Progenitor cell of endocrine pancreas (in vitro differentiated cells): ENCODE measurements at regions not wholly inside any gene's neighbourhood (a gene's known extent, or its start where the extent isn't known, plus 50 kb on each side); places are given as distances from the start of the nearest gene placed in this dataset.

Experiments
- DNase-seq: peaks from one replicate; pipeline ENCODE4 v3.0.0; 2021; ENCODE audit warnings: low spot score; ENCODE audit not compliant: unreplicated experiment
- H3K27ac Mint-ChIP-seq: 2 replicates; pipeline ENCODE4 v1.8.0; 2021; ENCODE audit warnings: mild to moderate bottlenecking, moderate library complexity, mixed read lengths
- H3K27me3 Mint-ChIP-seq: 2 replicates; pipeline ENCODE4 v1.8.0; 2021; ENCODE audit warnings: mixed read lengths
- H3K36me3 Mint-ChIP-seq: 2 replicates; pipeline ENCODE4 v1.8.0; 2022; ENCODE audit warnings: mixed read lengths; ENCODE audit not compliant: insufficient read depth
- H3K4me1 Mint-ChIP-seq: 2 replicates; pipeline ENCODE4 v1.8.0; 2021; ENCODE audit warnings: low read depth, mixed read lengths
- H3K4me3 Mint-ChIP-seq: 2 replicates; pipeline ENCODE4 v1.8.0; 2021; ENCODE audit warnings: low read depth, mild to moderate bottlenecking, moderate library complexity, mixed read lengths
- H3K9me3 Mint-ChIP-seq: 2 replicates; pipeline ENCODE4 v1.8.0; 2021; ENCODE audit warnings: low read depth, mixed read lengths
- TF ChIP-seq, protein P1 (sequence below): fragments of 200-600 bp; sonication (generic); IDR thresholded peaks from one replicate; pipeline ENCODE4 v1.5.0; 2021; ENCODE audit warnings: antibody characterized with exemption, mild to moderate bottlenecking; ENCODE audit not compliant: unreplicated experiment

- peaks cover 16% of the 10 kb centered on the region for H3K27me3 Mint-ChIP-seq
- no peak overlapping the region for H3K27ac Mint-ChIP-seq
- TF ChIP-seq, protein P1, sequence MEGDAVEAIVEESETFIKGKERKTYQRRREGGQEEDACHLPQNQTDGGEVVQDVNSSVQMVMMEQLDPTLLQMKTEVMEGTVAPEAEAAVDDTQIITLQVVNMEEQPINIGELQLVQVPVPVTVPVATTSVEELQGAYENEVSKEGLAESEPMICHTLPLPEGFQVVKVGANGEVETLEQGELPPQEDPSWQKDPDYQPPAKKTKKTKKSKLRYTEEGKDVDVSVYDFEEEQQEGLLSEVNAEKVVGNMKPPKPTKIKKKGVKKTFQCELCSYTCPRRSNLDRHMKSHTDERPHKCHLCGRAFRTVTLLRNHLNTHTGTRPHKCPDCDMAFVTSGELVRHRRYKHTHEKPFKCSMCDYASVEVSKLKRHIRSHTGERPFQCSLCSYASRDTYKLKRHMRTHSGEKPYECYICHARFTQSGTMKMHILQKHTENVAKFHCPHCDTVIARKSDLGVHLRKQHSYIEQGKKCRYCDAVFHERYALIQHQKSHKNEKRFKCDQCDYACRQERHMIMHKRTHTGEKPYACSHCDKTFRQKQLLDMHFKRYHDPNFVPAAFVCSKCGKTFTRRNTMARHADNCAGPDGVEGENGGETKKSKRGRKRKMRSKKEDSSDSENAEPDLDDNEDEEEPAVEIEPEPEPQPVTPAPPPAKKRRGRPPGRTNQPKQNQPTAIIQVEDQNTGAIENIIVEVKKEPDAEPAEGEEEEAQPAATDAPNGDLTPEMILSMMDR: no peak
- H3K9me3 Mint-ChIP-seq: no peaks in the 10 kb centered on the region
- H3K4me3 Mint-ChIP-seq: no peak overlapping the region
- no peak for DNase-seq
- H3K36me3 Mint-ChIP-seq: no peaks in the 10 kb centered on the region
- peaks cover 2% of the 10 kb centered on the region for H3K4me1 Mint-ChIP-seq
Measured at GRCh38 chr22:34068001-34068400, 147.7 kb upstream of the LARGE1 start.

DNA sequence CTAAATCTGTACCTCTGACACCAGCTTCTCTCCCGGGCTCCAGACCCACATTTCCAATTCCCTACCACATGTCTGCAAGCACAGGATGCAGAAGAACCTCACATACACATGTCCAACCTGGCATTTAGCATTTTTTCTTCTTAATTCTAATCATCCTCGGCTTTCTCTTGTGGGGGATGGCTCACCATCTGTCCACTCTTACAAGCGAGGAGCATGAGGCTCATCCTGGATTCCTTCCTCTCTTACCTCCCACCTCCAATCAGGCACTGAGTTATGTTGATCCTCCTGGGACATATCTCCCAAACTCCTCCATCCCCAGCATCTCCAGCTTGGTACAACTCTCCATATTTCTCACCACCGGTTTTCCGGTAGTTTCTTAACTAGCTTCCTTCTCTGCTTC lies 149.8 kb upstream of the LARGE1 start:
- no peaks in the 10 kb centered on the region for H3K9me3 Mint-ChIP-seq
- H3K36me3 Mint-ChIP-seq: no peaks in the 10 kb centered on the region
- no peaks in the 10 kb centered on the region for H3K4me1 Mint-ChIP-seq
- H3K4me3 Mint-ChIP-seq: no peak overlapping the region
- no peak overlapping the region for H3K27ac Mint-ChIP-seq
- H3K27me3 Mint-ChIP-seq: peaks cover 22% of the 10 kb centered on the region
- TF ChIP-seq, protein P1: no peak
- no peak for DNase-seq

DNA sequence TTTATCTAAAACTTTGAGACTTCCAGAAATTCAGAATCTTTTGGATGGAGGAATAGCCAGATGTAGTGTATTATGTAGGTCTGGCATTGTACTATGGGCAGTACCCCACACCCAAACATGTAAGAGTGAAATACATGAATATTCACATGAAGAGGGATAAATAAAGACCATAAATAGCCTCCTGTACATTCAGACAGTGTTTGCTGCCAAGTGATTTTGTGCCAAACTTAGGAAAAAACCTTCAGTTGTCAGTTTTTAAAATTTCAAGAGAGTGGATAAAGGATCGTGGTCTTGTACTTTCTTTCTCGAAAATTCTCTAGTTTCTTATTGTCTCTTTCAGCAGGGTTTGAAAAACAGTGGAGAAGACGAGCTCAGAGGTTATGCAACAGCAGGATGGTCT lies 150.3 kb upstream of the LARGE1 start:
- H3K27me3 Mint-ChIP-seq: peaks cover 22% of the 10 kb centered on the region
- no peaks in the 10 kb centered on the region for H3K36me3 Mint-ChIP-seq
- TF ChIP-seq, protein P1: no peak
- H3K4me1 Mint-ChIP-seq: no peaks in the 10 kb centered on the region
- no peaks in the 10 kb centered on the region for H3K9me3 Mint-ChIP-seq
- H3K4me3 Mint-ChIP-seq: no peak overlapping the region
- DNase-seq: no peak
- H3K27ac Mint-ChIP-seq: no peak overlapping the region

DNA sequence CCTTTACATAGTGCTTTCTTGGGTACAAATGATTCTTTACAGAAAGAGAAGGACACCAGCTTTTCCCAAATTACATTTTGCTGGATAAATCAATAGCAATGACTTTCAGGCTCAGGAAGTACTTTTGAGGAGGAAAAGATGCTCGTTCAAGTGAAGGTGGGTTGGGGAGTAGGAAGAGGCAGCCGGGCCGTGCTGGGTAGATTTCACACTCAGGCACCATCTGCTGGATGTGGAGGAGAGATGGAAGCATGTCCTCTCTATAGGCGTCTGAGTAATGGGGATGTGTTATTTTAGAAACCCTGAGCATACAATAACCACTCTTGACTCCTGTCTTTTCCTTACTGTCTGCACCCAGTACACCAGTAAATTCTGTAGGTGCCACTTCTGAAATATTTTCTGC lies 152.3 kb upstream of the LARGE1 start:
- no peaks in the 10 kb centered on the region for H3K4me1 Mint-ChIP-seq
- H3K36me3 Mint-ChIP-seq: no peaks in the 10 kb centered on the region
- TF ChIP-seq, protein P1: no peak
- H3K4me3 Mint-ChIP-seq: no peak overlapping the region
- peaks cover 22% of the 10 kb centered on the region for H3K27me3 Mint-ChIP-seq
- no peak for DNase-seq
- no peak overlapping the region for H3K27ac Mint-ChIP-seq
- no peaks in the 10 kb centered on the region for H3K9me3 Mint-ChIP-seq

DNA sequence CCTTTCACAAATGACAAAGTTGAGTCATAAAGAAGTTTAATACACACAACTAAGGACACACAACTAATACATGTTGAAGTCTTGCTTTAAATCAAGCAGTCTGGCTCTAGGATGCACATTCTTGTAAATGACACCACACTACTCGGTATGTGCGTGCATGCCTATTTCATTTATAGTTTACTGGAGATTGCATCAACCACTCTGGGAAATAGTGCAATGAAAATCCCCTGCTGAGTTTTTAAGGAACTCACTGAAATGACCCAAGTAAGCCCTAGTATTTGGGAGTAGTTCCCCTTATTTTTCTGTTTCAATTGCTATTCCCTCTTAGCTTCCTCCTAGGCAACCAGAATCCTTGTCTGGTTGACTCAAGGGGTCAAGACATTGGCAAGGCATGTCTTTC lies 160.2 kb upstream of the LARGE1 start:
- TF ChIP-seq, protein P1: no peak
- Mint-ChIP-seq H3K4me3 (no peak overlapping the region), H3K27ac (no peak overlapping the region), H3K4me1 (no peaks in the 10 kb centered on the region), H3K9me3 (no peaks in the 10 kb centered on the region), H3K36me3 (no peaks in the 10 kb centered on the region), H3K27me3 (peaks cover 15% of the 10 kb centered on the region)
- DNase-seq: no peak
